Keratinocyte (primary cell): ENCODE measurements at regions not wholly inside any gene's neighbourhood (a gene's known extent, or its start where the extent isn't known, plus 50 kb on each side); places are given as distances from the start of the nearest gene placed in this dataset.

Experiments
- EZH2 ChIP-seq: IDR thresholded peaks from one replicate; pipeline ENCODE4 v1.6.1; 2012; ENCODE audit warnings: inconsistent platforms, mild to moderate bottlenecking, low read length, moderate library complexity
- TF ChIP-seq, protein P1 (sequence below), 3 experiments: IDR thresholded peaks in 1 of 3; conservative IDR thresholded peaks in 1 of 3; optimal IDR thresholded peaks in 1 of 3; 2 replicates in 2 of 3; 3 replicates in 1 of 3; pipeline versions ENCODE3 to v1.5.1; 2011; ENCODE audit warnings: low read length in 3 of 3, mild to moderate bottlenecking in 3 of 3, moderate library complexity in 2 of 3, control low read depth in 1 of 3, inconsistent platforms in 1 of 3; ENCODE audit not compliant: insufficient read depth in 2 of 3; ENCODE audit errors: extremely low read depth in 1 of 3

GRCh38 chr1:193438771-193439170 is 252.4 kb upstream of the B3GALT2 start:
- TF ChIP-seq, protein P1, sequence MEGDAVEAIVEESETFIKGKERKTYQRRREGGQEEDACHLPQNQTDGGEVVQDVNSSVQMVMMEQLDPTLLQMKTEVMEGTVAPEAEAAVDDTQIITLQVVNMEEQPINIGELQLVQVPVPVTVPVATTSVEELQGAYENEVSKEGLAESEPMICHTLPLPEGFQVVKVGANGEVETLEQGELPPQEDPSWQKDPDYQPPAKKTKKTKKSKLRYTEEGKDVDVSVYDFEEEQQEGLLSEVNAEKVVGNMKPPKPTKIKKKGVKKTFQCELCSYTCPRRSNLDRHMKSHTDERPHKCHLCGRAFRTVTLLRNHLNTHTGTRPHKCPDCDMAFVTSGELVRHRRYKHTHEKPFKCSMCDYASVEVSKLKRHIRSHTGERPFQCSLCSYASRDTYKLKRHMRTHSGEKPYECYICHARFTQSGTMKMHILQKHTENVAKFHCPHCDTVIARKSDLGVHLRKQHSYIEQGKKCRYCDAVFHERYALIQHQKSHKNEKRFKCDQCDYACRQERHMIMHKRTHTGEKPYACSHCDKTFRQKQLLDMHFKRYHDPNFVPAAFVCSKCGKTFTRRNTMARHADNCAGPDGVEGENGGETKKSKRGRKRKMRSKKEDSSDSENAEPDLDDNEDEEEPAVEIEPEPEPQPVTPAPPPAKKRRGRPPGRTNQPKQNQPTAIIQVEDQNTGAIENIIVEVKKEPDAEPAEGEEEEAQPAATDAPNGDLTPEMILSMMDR (optimal IDR thresholded peaks at IDR 0.05 in 1 of 3, IDR thresholded peaks at IDR 0.05 in 1 of 3, conservative IDR thresholded peaks at IDR 0.05 in 1 of 3; ENCODE audit: extremely low read depth in 1 of 3, insufficient read depth in 2 of 3, low read length in 3 of 3), result no peak
- TF ChIP-seq EZH2, result no peak
